Right renal pelvis (tissue), 4 donors: ENCODE measurements at regions not wholly inside any gene's neighbourhood (a gene's known extent, or its start where the extent isn't known, plus 50 kb on each side); places are given as distances from the start of the nearest gene placed in this dataset.

Experiments
- DNase-seq, 4 donors: peaks; one replicate each; pipeline ENCODE4 v3.0.0-alpha.2; 2013; ENCODE audit warnings: low read depth in 4 of 4, low spot score in 3 of 4, missing footprints in 1 of 4

GRCh38 chr16:6947291-6947690 is 385.4 kb upstream of the RBFOX1 start:
- no peak for DNase-seq

GRCh38 chr16:6946802-6947201 is 385.8 kb upstream of the RBFOX1 start:
- DNase-seq, result no peak

- no peak for DNase-seq
These were observed 386.5 kb upstream of the RBFOX1 start for GRCh38 chr16:6946106-6946505.

GRCh38 chr16:6940968-6941367 is 391.7 kb upstream of the RBFOX1 start:
- no peak for DNase-seq

GRCh38 chr16:6937641-6938040 is 395.0 kb upstream of the RBFOX1 start:
- no peak for DNase-seq

GRCh38 chr16:6932871-6933385 is 399.7 kb upstream of the RBFOX1 start:
- no peak for DNase-seq

GRCh38 chr16:6929868-6930267 is 402.8 kb upstream of the RBFOX1 start:
- no peak for DNase-seq

GRCh38 chr16:6926762-6927161 is 405.9 kb upstream of the RBFOX1 start:
- DNase-seq, result no peak

- no peak for DNase-seq
These were observed 406.3 kb upstream of the RBFOX1 start for GRCh38 chr16:6926341-6926740.

- DNase-seq, result no peak
These were observed 414.0 kb upstream of the RBFOX1 start for GRCh38 chr16:6918646-6919045.

- DNase-seq, result no peak
These were observed 415.7 kb upstream of the RBFOX1 start for GRCh38 chr16:6916946-6917345.

GRCh38 chr16:6913566-6913965 is 419.1 kb upstream of the RBFOX1 start:
- DNase-seq, result no peak

GRCh38 chr16:6910301-6910700 is 422.3 kb upstream of the RBFOX1 start:
- no peak for DNase-seq

- no peak for DNase-seq
These were observed 427.0 kb upstream of the RBFOX1 start for GRCh38 chr16:6905601-6906000.

- DNase-seq, result no peak
These were observed 429.0 kb upstream of the RBFOX1 start for GRCh38 chr16:6903671-6904070.

- DNase-seq, result no peak
These were observed 433.7 kb upstream of the RBFOX1 start for GRCh38 chr16:6898896-6899295.

GRCh38 chr16:6897876-6898485 is 434.7 kb upstream of the RBFOX1 start:
- no peak for DNase-seq

GRCh38 chr16:6892966-6893365 is 439.7 kb upstream of the RBFOX1 start:
- no peak for DNase-seq

GRCh38 chr16:6891496-6891895 is 441.1 kb upstream of the RBFOX1 start:
- peak in 3 of 4 donors; percentile 54 to 73 (median 70) for DNase-seq

- no peak for DNase-seq
These were observed 444.1 kb upstream of the RBFOX1 start for GRCh38 chr16:6888531-6888930.

GRCh38 chr16:6884002-6884401 is 448.6 kb upstream of the RBFOX1 start:
- no peak for DNase-seq

GRCh38 chr16:6880263-6880662 is 452.4 kb upstream of the RBFOX1 start:
- no peak for DNase-seq

GRCh38 chr16:6864671-6865070 is 468.0 kb upstream of the RBFOX1 start:
- DNase-seq, result no peak
